UCSD-AML1 (cell line): ENCODE measurements at regions not wholly inside any gene's neighbourhood (a gene's known extent, or its start where the extent isn't known, plus 50 kb on each side); places are given as distances from the start of the nearest gene placed in this dataset.

Experiments
- DNase-seq: peaks from one replicate; lab custom pipeline; 2025; ENCODE audit not compliant: unreplicated experiment; lab: John Stamatoyannopoulos, UW

- no peak for DNase-seq
Measured at GRCh38 chr11:79747406-79747805, 306.6 kb upstream of the TENM4 start.

- no peak for DNase-seq
Measured at GRCh38 chr11:79744941-79745340, 304.1 kb upstream of the TENM4 start.

- DNase-seq: no peak
Measured at GRCh38 chr11:79742176-79742575, 301.3 kb upstream of the TENM4 start.

- no peak for DNase-seq
Measured at GRCh38 chr11:79739591-79739990, 298.8 kb upstream of the TENM4 start.

GRCh38 chr11:79727221-79727620 is 286.4 kb upstream of the TENM4 start:
- no peak for DNase-seq

GRCh38 chr11:79720115-79720514 is 279.3 kb upstream of the TENM4 start:
- DNase-seq: no peak

- peak; percentile 18 for DNase-seq
Measured at GRCh38 chr11:79708319-79708932, 267.6 kb upstream of the TENM4 start.

- no peak for DNase-seq
Measured at GRCh38 chr11:79705648-79706047, 264.8 kb upstream of the TENM4 start.

GRCh38 chr11:79702303-79702702 is 261.5 kb upstream of the TENM4 start:
- no peak for DNase-seq

GRCh38 chr11:79699246-79699645 is 258.4 kb upstream of the TENM4 start:
- no peak for DNase-seq

GRCh38 chr11:79697905-79698304 is 257.1 kb upstream of the TENM4 start:
- DNase-seq: no peak

- no peak for DNase-seq
Measured at GRCh38 chr11:79694368-79694767, 253.5 kb upstream of the TENM4 start.

GRCh38 chr11:79691445-79691844 is 250.6 kb upstream of the TENM4 start:
- DNase-seq: no peak

- DNase-seq: no peak
Measured at GRCh38 chr11:79686703-79687419, 246.0 kb upstream of the TENM4 start.

GRCh38 chr11:79683930-79684329 is 243.1 kb upstream of the TENM4 start:
- no peak for DNase-seq

- DNase-seq: no peak
Measured at GRCh38 chr11:79678780-79679452, 238.1 kb upstream of the TENM4 start.

GRCh38 chr11:79676396-79676795 is 235.6 kb upstream of the TENM4 start:
- no peak for DNase-seq

GRCh38 chr11:79675081-79675480 is 234.3 kb upstream of the TENM4 start:
- DNase-seq: no peak

- DNase-seq: no peak
Measured at GRCh38 chr11:79672786-79673185, 232.0 kb upstream of the TENM4 start.

GRCh38 chr11:79671401-79671800 is 230.6 kb upstream of the TENM4 start:
- DNase-seq: no peak

- no peak for DNase-seq
Measured at GRCh38 chr11:79670882-79671281, 230.1 kb upstream of the TENM4 start.

GRCh38 chr11:79668575-79668974 is 227.7 kb upstream of the TENM4 start:
- DNase-seq: no peak
